H4 (cell line): ENCODE measurements at regions not wholly inside any gene's neighbourhood (a gene's known extent, or its start where the extent isn't known, plus 50 kb on each side); places are given as distances from the start of the nearest gene placed in this dataset.

Experiments
- DNase-seq: peaks from one replicate; pipeline ENCODE4 v3.0.0-alpha.2; 2015; ENCODE audit warnings: low spot score

DNA sequence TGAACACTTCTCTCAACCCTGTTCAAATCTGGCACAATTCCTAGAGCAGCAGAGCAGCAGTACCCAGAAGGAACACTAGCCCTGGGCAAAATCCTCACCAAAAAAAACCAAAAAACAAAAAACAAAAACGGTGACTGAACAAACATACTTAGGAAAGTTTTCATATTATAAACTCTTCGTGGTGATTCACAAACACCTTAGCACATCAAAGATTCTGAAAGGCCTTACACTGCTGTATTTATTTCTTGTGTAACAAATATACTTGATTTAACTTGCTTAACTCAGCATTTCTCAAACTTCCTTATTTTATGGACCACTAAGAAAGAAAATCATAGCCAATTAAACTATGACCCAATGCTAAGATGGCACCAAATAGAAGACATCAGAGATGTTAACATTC lies 57.8 kb upstream of the RREB1 start:
- no peak for DNase-seq

- no peak for DNase-seq
Observed at GRCh38 chr6:7050872-7051779, 56.6 kb upstream of the RREB1 start.

DNA sequence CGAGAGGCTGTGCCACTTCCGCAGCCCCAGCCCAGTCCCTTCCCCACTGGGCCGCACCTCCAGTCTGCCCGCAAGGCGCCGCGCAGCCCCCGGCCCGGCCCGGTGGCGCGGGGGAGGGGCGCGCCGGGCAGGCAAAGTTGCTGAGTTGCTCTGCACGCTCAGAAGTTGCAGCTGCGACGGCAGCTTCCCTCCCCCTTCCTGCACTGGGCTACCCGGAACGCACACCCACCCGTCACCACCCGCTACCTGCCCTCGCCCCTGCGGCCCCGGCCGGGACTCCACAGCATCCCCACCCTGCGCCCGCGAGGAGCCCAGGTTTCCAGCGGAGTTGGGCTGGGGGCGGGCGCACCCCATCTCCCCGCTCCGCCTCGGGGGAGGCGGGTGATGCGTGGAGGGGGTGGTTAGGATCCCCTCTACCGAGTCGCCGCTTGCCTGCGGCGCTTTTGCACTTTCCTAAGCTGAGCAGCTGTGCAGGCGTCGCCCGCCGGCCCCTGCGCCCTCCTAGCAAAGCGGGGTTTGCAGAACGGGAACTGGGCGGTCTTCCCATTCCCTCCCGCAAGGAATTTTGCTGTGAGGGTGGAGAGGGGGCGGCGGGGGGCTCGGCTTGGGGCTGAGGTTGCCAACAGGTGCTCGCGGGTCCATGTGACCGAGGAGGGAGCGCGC lies 55.9 kb upstream of the RREB1 start:
- DNase-seq = no peak

DNA sequence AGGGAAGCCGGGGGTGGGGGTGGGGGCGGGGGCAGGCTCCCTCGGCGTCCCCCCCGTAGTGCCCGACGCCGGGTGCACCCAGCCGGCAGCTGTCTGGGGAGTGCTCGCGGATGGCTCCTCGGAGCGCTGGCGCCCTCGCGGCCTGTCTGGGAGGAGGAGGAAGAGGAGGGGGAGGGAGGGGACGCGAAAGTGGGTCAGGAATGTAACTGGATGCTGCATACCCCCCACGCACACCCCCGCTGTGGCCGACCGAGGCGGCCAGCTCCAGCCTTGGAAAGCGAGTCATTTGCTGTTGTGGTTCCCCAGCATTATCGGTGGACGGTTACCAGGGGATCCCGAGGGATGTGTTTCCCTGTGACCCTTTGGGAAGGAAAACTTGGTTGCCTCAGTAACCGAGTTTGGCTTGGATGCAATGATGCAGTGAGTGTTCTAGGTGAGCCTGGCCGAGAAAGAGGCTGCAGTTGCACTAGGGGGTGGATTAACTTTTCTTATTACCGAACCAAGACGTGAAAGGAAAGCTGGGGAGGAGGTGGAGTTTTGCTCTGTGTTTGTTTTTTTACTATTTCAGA lies 55.2 kb upstream of the RREB1 start:
- DNase-seq = no peak

- no peak for DNase-seq
Observed at GRCh38 chr6:7053125-7053774, 54.5 kb upstream of the RREB1 start.
